Endothelial cell of hepatic sinusoid (primary cell): ENCODE measurements at regions not wholly inside any gene's neighbourhood (a gene's known extent, or its start where the extent isn't known, plus 50 kb on each side); places are given as distances from the start of the nearest gene placed in this dataset.

Source experiments
- in situ Hi-C: cut with HindIII; loops from 2 replicates; pipeline ENCODE4 v1.10.0; 2017; ENCODE audit warnings: low sequenced_read_pairs

DNA sequence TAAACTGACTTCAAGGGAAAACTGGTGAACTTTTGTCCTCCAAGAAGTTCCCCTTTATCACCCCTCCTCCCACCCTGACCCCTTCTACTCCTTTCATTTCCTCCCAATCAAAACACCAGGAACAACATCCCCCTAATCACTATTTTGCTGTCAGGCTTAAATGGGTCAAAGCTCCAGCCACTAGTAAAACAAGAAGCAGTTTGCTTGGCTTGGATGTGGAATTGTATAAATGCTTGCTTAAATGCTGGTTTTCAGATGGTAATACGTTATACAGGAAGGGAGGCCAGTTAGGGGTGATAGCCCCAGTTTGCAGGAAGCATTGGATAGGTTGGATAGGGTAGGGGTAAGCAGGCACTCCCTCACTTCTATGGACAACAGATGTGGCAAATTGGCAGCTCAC, 473.6 kb downstream of the AGTPBP1 start:
- in situ Hi-C loops, result no loop called here

DNA sequence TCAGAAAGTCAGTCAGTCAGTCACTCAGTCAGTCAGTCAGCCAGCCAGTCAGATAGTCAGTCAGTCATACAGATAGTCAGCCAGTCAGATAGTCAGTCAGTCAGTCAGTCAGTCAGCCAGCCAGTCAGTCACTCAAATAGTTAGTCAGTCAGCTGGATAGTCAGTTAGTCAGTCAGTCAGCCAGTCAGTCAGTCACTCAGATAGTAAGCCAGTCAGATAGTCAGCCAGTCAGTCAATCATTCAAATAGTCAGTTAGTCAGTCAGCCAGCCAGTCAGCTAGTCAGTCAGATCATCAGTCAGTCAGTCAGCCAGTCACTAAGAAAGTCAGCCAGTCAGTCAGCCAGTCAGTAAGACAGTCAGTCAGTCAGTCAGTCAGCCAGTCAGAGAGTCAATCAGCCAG, 477.1 kb downstream of the AGTPBP1 start:
- in situ Hi-C loops, result loop anchor here (5.0 kb wide), 1 partner anchor 53 kb away; no protein-coding TSS in a partner anchor

DNA sequence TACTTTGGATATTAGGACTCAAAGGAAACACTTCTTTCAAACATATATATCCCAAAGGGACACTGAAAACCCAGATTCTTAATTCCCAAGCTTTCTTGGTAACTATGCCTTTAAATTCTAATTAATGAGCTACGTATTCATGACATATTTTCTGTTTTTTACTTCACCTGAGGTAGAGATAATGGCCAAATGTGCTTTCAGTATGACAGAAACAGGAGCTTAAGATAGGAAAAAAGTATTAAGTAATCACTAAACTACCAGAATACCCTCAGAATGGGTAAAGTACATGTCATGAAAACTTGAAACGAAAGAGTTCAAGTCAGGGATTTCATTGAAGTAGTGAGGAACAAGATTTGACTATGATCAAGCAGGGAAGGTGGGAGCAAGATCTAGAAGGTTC, 478.5 kb downstream of the AGTPBP1 start:
- in situ Hi-C loops, result loop anchor here (5.0 kb wide), 1 partner anchor 54 kb away; no protein-coding TSS in a partner anchor

- in situ Hi-C loops, result loop anchor here (5.0 kb wide), 1 partner anchor 55 kb away; no protein-coding TSS in a partner anchor
These were observed 479.4 kb downstream of the AGTPBP1 start for GRCh38 chr9:85262333-85262732.

GRCh38 chr9:85260275-85260845, 481.4 kb downstream of the AGTPBP1 start:
- in situ Hi-C loops, result loop anchor here (5.0 kb wide), 1 partner anchor 57 kb away; no protein-coding TSS in a partner anchor

- in situ Hi-C loops, result no loop called here
These were observed 482.9 kb downstream of the AGTPBP1 start for GRCh38 chr9:85258823-85259370.

GRCh38 chr9:85258236-85258635, 483.5 kb downstream of the AGTPBP1 start:
- in situ Hi-C loops, result no loop called here

- in situ Hi-C loops, result no loop called here
These were observed 492.5 kb downstream of the AGTPBP1 start for GRCh38 chr9:85249313-85249621.

DNA sequence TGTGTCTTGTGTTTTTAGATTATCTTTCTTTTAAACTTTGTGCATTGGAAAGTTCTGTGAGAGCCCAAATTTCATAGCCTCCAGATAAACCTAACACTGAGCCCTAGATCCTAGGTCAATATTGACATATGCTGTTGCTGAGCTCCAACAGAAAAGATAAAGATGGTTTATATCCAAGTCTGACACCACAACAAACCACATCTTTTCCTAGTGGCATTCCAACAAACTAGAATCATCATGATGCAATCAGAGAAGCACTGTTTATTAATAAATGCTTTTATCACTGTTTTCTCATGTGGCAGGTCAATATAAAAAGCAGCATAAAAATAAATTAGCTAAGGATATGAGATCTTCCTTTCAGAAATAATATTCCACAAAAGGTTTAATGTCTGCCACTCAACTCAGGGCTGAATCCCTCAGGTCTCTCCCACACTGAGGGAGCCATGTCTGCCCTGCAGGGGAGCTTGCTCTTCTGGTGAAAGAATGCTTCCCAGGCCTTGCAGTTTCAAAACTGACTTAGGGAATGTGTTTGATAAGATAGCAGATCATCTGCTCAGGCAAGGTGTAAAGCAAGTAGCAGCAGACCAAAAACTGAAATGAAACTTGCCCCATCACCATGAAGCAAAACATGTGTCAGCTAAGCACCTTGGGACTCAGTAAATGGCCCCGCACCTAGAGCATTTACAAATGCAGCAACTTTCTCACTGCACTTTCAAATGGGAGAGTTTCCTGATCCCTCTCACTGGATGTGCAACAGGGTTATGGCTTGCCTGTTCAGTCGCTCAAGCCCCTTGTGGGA, 493.0 kb downstream of the AGTPBP1 start:
- in situ Hi-C loops, result no loop called here

DNA sequence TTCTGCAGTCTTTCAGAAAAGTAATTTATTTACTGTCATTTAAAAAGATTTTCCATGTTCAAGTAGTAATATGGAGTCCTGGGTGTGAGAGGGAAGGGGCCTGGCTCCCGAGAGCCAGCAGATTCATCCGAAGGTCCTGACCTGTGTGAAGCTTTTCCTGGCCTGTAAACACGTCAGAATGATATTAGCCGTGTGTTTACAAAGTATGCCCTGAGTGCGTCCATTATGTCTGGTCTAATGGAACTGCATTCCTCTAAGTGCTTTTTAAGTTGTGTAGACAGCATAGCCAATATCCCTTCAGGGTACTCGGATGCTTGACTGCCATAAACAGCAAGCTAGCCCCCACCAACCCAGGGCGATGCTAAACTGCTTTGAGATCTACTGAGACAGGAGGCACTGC, 495.2 kb downstream of the AGTPBP1 start:
- in situ Hi-C loops, result no loop called here

GRCh38 chr9:85244856-85245255, 496.9 kb downstream of the AGTPBP1 start:
- in situ Hi-C loops, result no loop called here

GRCh38 chr9:85243977-85244376, 497.8 kb downstream of the AGTPBP1 start:
- in situ Hi-C loops, result no loop called here

GRCh38 chr9:85237478-85237877, 504.3 kb downstream of the AGTPBP1 start:
- in situ Hi-C loops, result no loop called here

GRCh38 chr9:85230081-85230480, 511.7 kb downstream of the AGTPBP1 start:
- in situ Hi-C loops, result no loop called here

DNA sequence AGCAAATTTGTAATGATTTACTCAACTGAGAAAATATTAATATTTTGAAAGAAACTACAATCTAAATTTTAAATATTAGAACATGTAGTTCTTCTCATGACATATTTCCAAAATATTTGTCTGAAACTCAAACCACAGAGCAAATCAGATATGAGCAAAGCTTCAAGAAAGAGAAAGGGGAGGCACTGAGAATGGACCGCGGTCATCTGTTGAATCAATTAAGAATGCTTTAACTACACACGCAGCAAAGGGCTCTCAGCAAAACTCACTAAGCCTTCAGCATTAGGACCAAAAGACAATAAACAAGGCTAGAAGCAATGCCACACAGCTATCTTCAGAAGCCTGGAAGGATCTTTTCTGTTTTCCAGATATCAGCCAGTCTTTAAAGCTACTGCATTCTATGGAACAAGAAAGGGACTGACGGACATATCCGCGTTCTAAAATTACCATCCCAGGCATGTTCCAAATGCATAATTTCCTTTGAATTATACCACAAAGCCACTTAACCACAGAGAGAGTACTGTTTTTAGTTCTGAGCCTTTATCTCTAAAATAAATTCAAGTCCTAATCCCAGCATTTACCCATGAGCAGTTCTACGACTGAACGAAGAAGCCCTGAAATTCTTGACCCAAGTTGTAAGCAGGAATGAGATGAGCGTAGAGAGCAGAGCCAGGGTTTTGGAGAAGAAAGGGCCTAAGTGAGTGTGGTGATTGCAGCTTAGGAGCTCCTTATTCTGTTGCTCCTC, 513.5 kb downstream of the AGTPBP1 start:
- in situ Hi-C loops, result no loop called here

GRCh38 chr9:85225180-85225579, 516.6 kb downstream of the AGTPBP1 start:
- in situ Hi-C loops, result no loop called here

DNA sequence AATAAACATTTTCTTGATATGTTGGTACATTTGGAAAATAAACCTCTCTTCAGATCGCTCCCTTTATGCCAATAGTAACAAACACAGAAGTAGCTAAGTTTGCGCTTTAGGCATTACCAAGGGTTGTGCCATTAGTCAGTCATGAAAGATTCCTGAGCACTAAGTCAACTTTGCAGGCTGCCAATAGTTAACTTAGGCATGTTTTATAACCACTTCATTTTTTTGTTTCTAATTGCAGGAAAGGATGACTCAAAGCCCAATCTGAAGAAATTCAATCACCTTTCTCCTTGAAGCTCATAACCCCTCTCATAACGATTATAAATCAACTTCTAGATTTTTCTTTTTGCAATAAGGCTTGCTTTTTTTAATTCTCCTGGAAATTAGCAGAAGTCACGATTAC, 517.0 kb downstream of the AGTPBP1 start:
- in situ Hi-C loops, result no loop called here

DNA sequence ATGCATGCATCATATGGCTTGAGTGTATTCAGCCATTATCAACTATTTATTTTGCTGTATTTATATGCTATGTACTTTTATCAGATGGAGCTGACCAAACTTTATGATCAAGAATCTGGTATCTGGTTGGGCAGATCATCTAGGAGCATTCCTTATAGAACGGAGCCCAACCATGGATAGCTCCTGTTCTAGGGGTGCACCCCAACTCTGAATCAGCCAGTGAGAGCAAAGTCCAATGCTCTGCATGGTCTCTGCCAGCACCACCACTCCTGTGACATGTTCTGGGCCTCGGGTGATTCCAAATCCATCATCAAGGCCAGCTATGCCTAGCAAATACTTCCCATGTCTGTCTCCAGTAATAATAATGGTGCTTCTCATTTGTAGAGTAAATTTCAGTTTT, 517.5 kb downstream of the AGTPBP1 start:
- in situ Hi-C loops, result no loop called here

GRCh38 chr9:85223506-85224125, 518.1 kb downstream of the AGTPBP1 start:
- in situ Hi-C loops, result no loop called here

DNA sequence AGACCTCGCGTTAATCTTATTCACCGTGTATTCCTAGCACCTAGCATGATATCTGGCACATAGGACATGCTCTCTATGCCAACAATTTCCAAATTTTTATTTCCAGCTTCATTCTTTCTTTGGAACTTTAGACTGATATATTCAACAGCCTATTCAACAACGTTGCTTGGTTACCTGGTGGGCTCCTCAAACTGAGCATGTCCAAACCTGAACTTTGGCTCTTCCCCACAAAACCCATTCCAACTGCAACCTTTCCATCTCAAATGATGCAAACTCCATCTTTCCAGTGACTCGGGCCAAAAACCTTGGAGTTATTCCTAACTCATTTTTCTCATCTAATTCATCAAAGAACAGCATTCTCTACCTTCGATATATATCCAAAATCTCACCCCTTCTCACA, 525.2 kb downstream of the AGTPBP1 start:
- in situ Hi-C loops, result no loop called here

- in situ Hi-C loops, result no loop called here
These were observed 525.8 kb downstream of the AGTPBP1 start for GRCh38 chr9:85215961-85216360.
